Colonic mucosa (tissue), 4 donors: ENCODE measurements at regions not wholly inside any gene's neighbourhood (a gene's known extent, or its start where the extent isn't known, plus 50 kb on each side); places are given as distances from the start of the nearest gene placed in this dataset.

Source experiments
- DNase-seq: peaks from one replicate; pipeline ENCODE4 v3.0.0-alpha.2; 2020
- H3K27ac ChIP-seq: fragments of 200-600 bp; one replicate; pipeline ENCODE4 v1.8.0; 2021
- H3K27me3 ChIP-seq: fragments of 200-600 bp; one replicate; pipeline ENCODE4 v1.8.0; 2021
- H3K36me3 ChIP-seq: fragments of 200-600 bp; one replicate; pipeline ENCODE4 v1.8.0; 2021
- H3K4me1 ChIP-seq: fragments of 200-600 bp; one replicate; pipeline ENCODE4 v1.8.0; 2021; ENCODE audit warnings: mild to moderate bottlenecking
- H3K4me3 ChIP-seq: fragments of 200-600 bp; one replicate; pipeline ENCODE4 v1.8.0; 2021
- H3K9ac ChIP-seq, 2 donors: one replicate each; pipeline ENCODE4 v1.7.0; 2013; ENCODE audit warnings: control low read depth in 2 of 2, low read depth in 2 of 2, low read length in 2 of 2
- H3K9me3 ChIP-seq: fragments of 200-600 bp; one replicate; pipeline ENCODE4 v1.8.0; 2021
- CTCF ChIP-seq: fragments of 200-600 bp; IDR thresholded peaks from one replicate; pipeline ENCODE4 v1.8.0; 2022; ENCODE audit warnings: antibody characterized with exemption, mild to moderate bottlenecking
- intact Hi-C: fragments of 100-400 bp; cut with DNase I; formaldehyde crosslinking; loops from one replicate; pipeline ENCODE4 v1.14.1; 2022
- donor health status: healthy.
- donor health status: DM: no; HTN: no; CAD: no.
- donor health status: DM: no; HTN: no; CAD: no.

GRCh38 chr12:111067498-111067897 is 147.1 kb upstream of the MYL2 start:
- Histone ChIP-seq H3K9ac (no peak overlapping the region), H3K4me3 (no peak overlapping the region), H3K36me3 (no peaks in the 10 kb centered on the region), H3K9me3 (no peaks in the 10 kb centered on the region), H3K27ac (no peak overlapping the region), H3K4me1 (no peaks in the 10 kb centered on the region), H3K27me3 (no peaks in the 10 kb centered on the region)
- intact Hi-C loops: no loop called here
- TF ChIP-seq CTCF: no peak
- no peak for DNase-seq

- no peak overlapping the region for H3K4me3 ChIP-seq
- H3K27me3 ChIP-seq: no peaks in the 10 kb centered on the region
- H3K27ac ChIP-seq: no peak overlapping the region
- intact Hi-C loops: no loop called here
- no peak for TF ChIP-seq CTCF
- no peak overlapping the region for H3K9ac ChIP-seq
- DNase-seq: no peak
- no peaks in the 10 kb centered on the region for H3K36me3 ChIP-seq
- no peaks in the 10 kb centered on the region for H3K4me1 ChIP-seq
- H3K9me3 ChIP-seq: no peaks in the 10 kb centered on the region
These were observed 146.5 kb upstream of the MYL2 start for GRCh38 chr12:111066744-111067437.

GRCh38 chr12:111064982-111065381 is 144.6 kb upstream of the MYL2 start:
- Histone ChIP-seq H3K9ac (no peak overlapping the region), H3K4me1 (no peaks in the 10 kb centered on the region), H3K9me3 (no peaks in the 10 kb centered on the region), H3K4me3 (no peak overlapping the region), H3K27ac (no peak overlapping the region), H3K36me3 (no peaks in the 10 kb centered on the region), H3K27me3 (no peaks in the 10 kb centered on the region)
- DNase-seq: no peak
- no peak for TF ChIP-seq CTCF
- intact Hi-C loops: no loop called here

- Histone ChIP-seq H3K36me3 (no peaks in the 10 kb centered on the region), H3K9ac (no peak overlapping the region), H3K27ac (no peak overlapping the region), H3K4me1 (no peaks in the 10 kb centered on the region), H3K27me3 (no peaks in the 10 kb centered on the region), H3K4me3 (no peak overlapping the region), H3K9me3 (no peaks in the 10 kb centered on the region)
- no peak for TF ChIP-seq CTCF
- no peak for DNase-seq
- intact Hi-C loops: no loop called here
These were observed 143.8 kb upstream of the MYL2 start for GRCh38 chr12:111064154-111064553.

- Histone ChIP-seq H3K27ac (no peak overlapping the region), H3K9ac (no peak overlapping the region), H3K9me3 (no peaks in the 10 kb centered on the region), H3K4me1 (no peaks in the 10 kb centered on the region), H3K27me3 (no peaks in the 10 kb centered on the region), H3K36me3 (no peaks in the 10 kb centered on the region), H3K4me3 (no peak overlapping the region)
- intact Hi-C loops: no loop called here
- DNase-seq: no peak
- TF ChIP-seq CTCF: no peak
These were observed 143.1 kb upstream of the MYL2 start for GRCh38 chr12:111063295-111064026.
